NCI-H2196 treated with DMSO at 0.1 percent for 48 hours (cell line): ENCODE measurements at regions not wholly inside any gene's neighbourhood (a gene's known extent, or its start where the extent isn't known, plus 50 kb on each side); places are given as distances from the start of the nearest gene placed in this dataset.
"Not testable (repeated sequence)": the region's sequence is repeated elsewhere in the genome, so short reads cannot be mapped to it uniquely, and the experiment has no call there.

Experiments used
- DNase-seq: peaks from one replicate; lab custom pipeline; 2025; ENCODE audit not compliant: unreplicated experiment; lab: John Stamatoyannopoulos, UW

GRCh38 chr11:25317216-25317615 lies 820.4 kb downstream of the LUZP2 start:
- DNase-seq, result no peak

GRCh38 chr11:25319127-25319526 lies 822.3 kb downstream of the LUZP2 start:
- DNase-seq, result no peak

- DNase-seq, result no peak
Observed at GRCh38 chr11:25327656-25328055, 830.8 kb downstream of the LUZP2 start.

GRCh38 chr11:25339281-25339680 lies 842.4 kb downstream of the LUZP2 start:
- DNase-seq, result no peak

GRCh38 chr11:25349537-25349936 lies 852.7 kb downstream of the LUZP2 start:
- no peak for DNase-seq

- no peak for DNase-seq
Observed at GRCh38 chr11:25350899-25351803, 854.3 kb downstream of the LUZP2 start.

- no peak for DNase-seq
Observed at GRCh38 chr11:25357133-25357532, 860.3 kb downstream of the LUZP2 start.

GRCh38 chr11:25377466-25377865 lies 880.6 kb downstream of the LUZP2 start:
- no peak for DNase-seq

GRCh38 chr11:25396847-25397246 lies 900.0 kb downstream of the LUZP2 start:
- DNase-seq, result no peak

GRCh38 chr11:25408146-25408545 lies 911.3 kb downstream of the LUZP2 start:
- DNase-seq, result no peak

- no peak for DNase-seq
Observed at GRCh38 chr11:25415793-25416192, 916.1 kb upstream of the ANO3 start.

GRCh38 chr11:25423436-25424199 lies 908.3 kb upstream of the ANO3 start:
- DNase-seq, result no peak

GRCh38 chr11:25432376-25432775 lies 899.6 kb upstream of the ANO3 start:
- no peak for DNase-seq

- no peak for DNase-seq
Observed at GRCh38 chr11:25435197-25435596, 896.7 kb upstream of the ANO3 start.

GRCh38 chr11:25436326-25436725 lies 895.6 kb upstream of the ANO3 start:
- DNase-seq, result no peak

- no peak for DNase-seq
Observed at GRCh38 chr11:25441421-25441820, 890.5 kb upstream of the ANO3 start.

GRCh38 chr11:25449091-25449490 lies 882.8 kb upstream of the ANO3 start:
- no peak for DNase-seq

GRCh38 chr11:25453471-25453870 lies 878.5 kb upstream of the ANO3 start:
- no peak for DNase-seq

- no peak for DNase-seq
Observed at GRCh38 chr11:25456211-25456610, 875.7 kb upstream of the ANO3 start.

- no peak for DNase-seq
Observed at GRCh38 chr11:25483915-25484635, 847.9 kb upstream of the ANO3 start.

- DNase-seq, result no peak
Observed at GRCh38 chr11:25485315-25485714, 846.6 kb upstream of the ANO3 start.

GRCh38 chr11:25486338-25486737 lies 845.6 kb upstream of the ANO3 start:
- not testable (repeated sequence) for DNase-seq
